Adrenal gland (tissue), 9 donors: ENCODE measurements at regions not wholly inside any gene's neighbourhood (a gene's known extent, or its start where the extent isn't known, plus 50 kb on each side); places are given as distances from the start of the nearest gene placed in this dataset.
A peak's percentile ranks its signal among the peaks of the same experiment; 100 is the strongest.

Experiments
- DNase-seq, 7 donors: peaks; one replicate each; pipeline ENCODE4 v3.0.0-alpha.2; 2019 to 2020
- H3K27ac ChIP-seq, 5 donors: fragments of 200-600 bp; sonication (generic) in 4 of 5; 1 replicate in 3 of 5; 2 replicates in 2 of 5; pipeline versions ENCODE4 v1.5.1 to v1.8.0; 2016 to 2020; ENCODE audit warnings: mild to moderate bottlenecking in 1 of 5
- H3K27me3 ChIP-seq: fragments of 200-600 bp; 2 replicates; pipeline ENCODE4 v1.8.0; 2021
- H3K36me3 ChIP-seq, 2 donors: fragments of 200-600 bp; replicated peaks in 1 of 2; 1 replicate in 1 of 2; 2 replicates in 1 of 2; pipeline versions ENCODE4 v1.5.1 to v1.8.0; 2018 to 2022
- H3K4me1 ChIP-seq, 2 donors: fragments of 200-600 bp; replicated peaks in 1 of 2; 1 replicate in 1 of 2; 2 replicates in 1 of 2; pipeline versions ENCODE4 v1.5.1 to v1.8.0; 2018 to 2021
- H3K4me3 ChIP-seq, 4 donors: fragments of 200-600 bp; sonication (generic) in 3 of 4; one replicate each; pipeline ENCODE4 v1.5.1; 2016 to 2018
- H3K9me3 ChIP-seq, 3 donors: fragments of 200-600 bp; sonication (generic) in 1 of 3; replicated peaks in 1 of 3; 1 replicate in 2 of 3; 2 replicates in 1 of 3; pipeline versions ENCODE4 v1.5.1 to v1.8.0; 2016 to 2021
- POLR2A ChIP-seq, 2 donors: fragments of 450-650 bp; IDR thresholded peaks; one replicate each; pipeline ENCODE4 v1.6.1; 2017; ENCODE audit warnings: antibody characterized with exemption in 2 of 2, mild to moderate bottlenecking in 2 of 2, moderate library complexity in 1 of 2
- WGBS, 4 donors: extraction: QIAGEN DNeasy Blood & Tissue Kit in 2 of 4; methylation state at CpG; one replicate each; pipeline versions ENCODE4 v1.1.5 to v1.1.7; 2013 to 2017; 5-methylcytosine and 5-hydroxymethylcytosine counted together
- intact Hi-C, 2 donors: fragments of 100-400 bp; cut with DNase I; formaldehyde crosslinking; loops; one replicate each; pipeline versions ENCODE4 v1.14.1 to v1.15.0; 2022 to 2023
- TF ChIP-seq, protein P1 (sequence below), 6 experiments: fragments of 450-650 bp in 4 of 6; fragments of 200-600 bp in 2 of 6; sonication (generic) in 1 of 6; IDR thresholded peaks; 1 replicate in 5 of 6; 2 replicates in 1 of 6; pipeline versions ENCODE4 v1.5.1 to v1.8.0; 2016 to 2021; ENCODE audit warnings: antibody characterized with exemption in 6 of 6, mild to moderate bottlenecking in 2 of 6, moderate library complexity in 1 of 6
- donor health status: healthy with polysubstance abuse.
- donor health status: Bipolar disorder and iron deficiency.
- donor health status: DM: yes; HTN: yes; CAD: no.
- donor health status: DM: no; HTN: no; CAD: no.
- donor health status: DM: no; HTN: no; CAD: no.

DNA sequence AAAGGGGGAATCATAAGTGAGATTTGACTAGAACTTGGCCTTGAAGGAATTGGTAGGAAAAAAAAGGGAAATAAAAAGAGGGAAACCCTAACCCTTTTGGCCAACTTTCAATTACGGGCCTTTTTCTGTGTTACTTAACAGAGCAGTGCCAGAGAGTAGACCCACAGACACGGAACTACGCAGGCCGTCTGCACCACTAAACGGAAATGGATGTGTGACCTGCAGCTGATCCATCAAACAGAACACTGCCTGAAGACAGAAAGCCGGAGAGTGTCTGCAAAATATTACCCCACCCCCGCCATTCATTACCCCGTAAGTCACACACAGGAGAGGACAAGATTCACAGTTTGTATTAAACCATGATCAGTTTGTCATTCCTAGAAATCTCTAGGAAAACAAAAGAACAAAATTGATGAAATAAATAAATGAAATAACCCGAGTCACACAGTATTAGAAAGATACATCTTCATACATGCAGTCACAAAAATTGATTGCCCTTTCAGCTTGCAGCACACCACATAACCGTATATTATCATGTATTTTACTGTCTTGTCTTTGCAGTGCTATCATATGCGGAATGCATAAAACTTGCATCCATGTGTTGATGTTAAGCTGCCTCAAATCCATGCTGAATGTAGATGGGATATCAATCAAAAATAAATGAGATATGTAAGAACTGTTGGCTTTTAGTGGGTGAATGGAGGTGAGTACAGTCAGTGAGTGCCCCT is 424.7 kb downstream of the IRS2 start:
- H3K27ac ChIP-seq: no peak overlapping the region
- peaks cover 0 to 6% of the 10 kb centered on the region in 2 donors for H3K4me1 ChIP-seq
- no peaks in the 10 kb centered on the region for H3K27me3 ChIP-seq
- intact Hi-C loops: no loop called here
- DNase-seq: peak in 4 of 7 donors; percentile 27 to 81 (median 33)
- 64 to 69% (median 67%) methylated on average over 11 of the region's 11 CpGs for WGBS, 4 donors
- no peaks in the 10 kb centered on the region for H3K36me3 ChIP-seq
- no peak for TF ChIP-seq POLR2A (IDR thresholded peaks at IDR 0.05)
- TF ChIP-seq, protein P1, sequence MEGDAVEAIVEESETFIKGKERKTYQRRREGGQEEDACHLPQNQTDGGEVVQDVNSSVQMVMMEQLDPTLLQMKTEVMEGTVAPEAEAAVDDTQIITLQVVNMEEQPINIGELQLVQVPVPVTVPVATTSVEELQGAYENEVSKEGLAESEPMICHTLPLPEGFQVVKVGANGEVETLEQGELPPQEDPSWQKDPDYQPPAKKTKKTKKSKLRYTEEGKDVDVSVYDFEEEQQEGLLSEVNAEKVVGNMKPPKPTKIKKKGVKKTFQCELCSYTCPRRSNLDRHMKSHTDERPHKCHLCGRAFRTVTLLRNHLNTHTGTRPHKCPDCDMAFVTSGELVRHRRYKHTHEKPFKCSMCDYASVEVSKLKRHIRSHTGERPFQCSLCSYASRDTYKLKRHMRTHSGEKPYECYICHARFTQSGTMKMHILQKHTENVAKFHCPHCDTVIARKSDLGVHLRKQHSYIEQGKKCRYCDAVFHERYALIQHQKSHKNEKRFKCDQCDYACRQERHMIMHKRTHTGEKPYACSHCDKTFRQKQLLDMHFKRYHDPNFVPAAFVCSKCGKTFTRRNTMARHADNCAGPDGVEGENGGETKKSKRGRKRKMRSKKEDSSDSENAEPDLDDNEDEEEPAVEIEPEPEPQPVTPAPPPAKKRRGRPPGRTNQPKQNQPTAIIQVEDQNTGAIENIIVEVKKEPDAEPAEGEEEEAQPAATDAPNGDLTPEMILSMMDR (IDR thresholded peaks at IDR 0.05): no peak
- no peaks in the 10 kb centered on the region for H3K9me3 ChIP-seq
- H3K4me3 ChIP-seq: no peak overlapping the region

DNA sequence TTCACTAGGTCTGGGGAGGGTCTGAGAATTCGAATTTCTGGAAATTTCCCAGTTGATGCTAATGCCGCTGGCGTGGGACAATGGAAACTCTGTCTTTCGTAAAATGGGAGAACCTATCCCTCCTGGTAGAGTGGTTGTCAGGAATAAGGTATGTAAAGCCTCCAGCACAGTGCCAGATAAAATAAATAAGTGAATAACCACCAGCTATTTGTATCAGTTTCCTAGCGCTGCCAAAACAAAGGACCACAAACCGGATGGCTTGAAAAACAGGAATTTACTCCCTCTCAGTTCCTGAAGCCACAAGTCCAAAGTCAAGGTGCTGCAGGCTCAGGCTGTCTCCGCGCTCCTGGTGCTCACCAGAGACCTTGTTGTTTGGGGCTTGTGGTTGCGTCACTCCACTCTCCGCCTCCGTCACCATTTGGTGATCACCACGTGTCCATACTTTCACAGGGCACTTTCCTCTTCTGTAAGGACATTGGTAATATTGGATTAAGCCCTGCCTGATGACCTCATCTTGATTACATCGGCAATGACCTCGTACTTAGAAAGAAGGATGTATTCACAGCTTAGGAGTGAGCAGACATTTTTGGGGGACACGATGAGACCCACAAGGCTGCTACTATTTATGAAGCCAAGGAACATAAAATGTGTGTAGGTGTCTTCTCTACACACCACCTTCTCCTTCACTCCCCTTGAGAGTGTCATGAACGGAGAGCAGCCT is 428.5 kb downstream of the IRS2 start:
- DNase-seq: no peak
- WGBS, 4 donors: 94 to 95% (median 95%) methylated on average over 16 of the region's 16 CpGs
- Histone ChIP-seq H3K27me3 (no peaks in the 10 kb centered on the region), H3K27ac (no peak overlapping the region), H3K9me3 (no peaks in the 10 kb centered on the region), H3K36me3 (no peaks in the 10 kb centered on the region), H3K4me3 (no peak overlapping the region), H3K4me1 (peaks cover 0 to 7% of the 10 kb centered on the region in 2 donors)
- intact Hi-C loops: no loop called here
- TF ChIP-seq POLR2A (IDR thresholded peaks at IDR 0.05): no peak
- TF ChIP-seq, protein P1 (IDR thresholded peaks at IDR 0.05): no peak

DNA sequence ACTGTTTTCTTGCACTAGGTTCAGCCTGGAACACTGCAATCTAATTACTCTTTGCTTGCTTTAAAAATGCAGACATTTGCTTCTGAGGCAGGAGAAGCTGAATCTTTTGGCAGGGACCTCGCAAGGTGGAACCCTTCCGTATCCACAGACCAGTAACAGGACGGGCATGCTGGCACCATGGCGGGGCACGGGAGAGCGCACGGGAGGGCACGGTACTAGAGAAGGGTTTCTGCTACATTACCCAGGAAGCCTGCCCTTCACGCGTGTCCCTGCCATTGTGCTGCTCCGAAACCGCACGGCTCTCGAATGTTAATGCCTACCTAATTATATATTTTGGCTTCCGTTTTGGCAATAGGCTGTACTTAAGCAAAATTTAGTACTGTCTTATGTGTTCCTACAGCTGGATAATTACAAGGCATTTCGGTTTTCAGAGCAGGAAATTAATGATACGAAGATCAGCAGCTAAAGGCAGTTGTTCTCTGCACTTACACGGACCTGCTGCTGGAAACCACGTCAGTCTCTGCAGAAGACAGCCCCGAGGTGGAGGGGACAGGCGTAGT is 430.4 kb downstream of the IRS2 start:
- H3K4me3 ChIP-seq: no peak overlapping the region
- H3K36me3 ChIP-seq: no peaks in the 10 kb centered on the region
- H3K27me3 ChIP-seq: no peaks in the 10 kb centered on the region
- peaks cover 0 to 7% of the 10 kb centered on the region in 2 donors for H3K4me1 ChIP-seq
- H3K27ac ChIP-seq: no peak overlapping the region
- TF ChIP-seq POLR2A (IDR thresholded peaks at IDR 0.05): no peak
- TF ChIP-seq, protein P1 (IDR thresholded peaks at IDR 0.05): no peak
- WGBS, 4 donors: 90 to 94% (median 93%) methylated on average over 21 of the region's 21 CpGs
- no peaks in the 10 kb centered on the region for H3K9me3 ChIP-seq
- no peak for DNase-seq
- intact Hi-C loops: no loop called here

DNA sequence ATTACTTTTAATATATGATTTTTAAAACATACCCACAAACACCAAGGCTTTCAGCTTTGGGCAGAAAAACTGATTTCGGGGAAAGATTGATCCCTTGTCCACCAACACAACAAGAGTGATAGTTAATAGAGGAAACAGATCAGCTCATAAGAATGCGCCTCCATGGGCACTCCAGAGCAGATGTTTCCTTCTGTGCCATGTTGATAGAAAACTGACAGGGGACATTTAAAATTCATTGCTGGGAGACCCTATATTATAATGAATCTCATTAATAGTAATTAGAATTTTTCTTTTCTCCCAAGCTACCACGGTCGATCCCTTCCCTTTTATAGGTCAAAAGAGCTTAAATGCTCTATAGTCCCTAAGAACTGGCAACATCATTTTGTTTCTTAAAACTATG is 431.2 kb downstream of the IRS2 start:
- Histone ChIP-seq H3K27ac (no peak overlapping the region), H3K36me3 (no peaks in the 10 kb centered on the region), H3K9me3 (no peaks in the 10 kb centered on the region), H3K4me3 (no peak overlapping the region), H3K27me3 (no peaks in the 10 kb centered on the region), H3K4me1 (peaks cover 0 to 7% of the 10 kb centered on the region in 2 donors)
- no peak for DNase-seq
- TF ChIP-seq POLR2A (IDR thresholded peaks at IDR 0.05): no peak
- TF ChIP-seq, protein P1 (IDR thresholded peaks at IDR 0.05): no peak
- WGBS, 4 donors: 74 to 84% (median 79%) methylated on average over 4 of the region's 4 CpGs
- intact Hi-C loops: no loop called here
